ENCODE measurements at regions not wholly inside any gene's neighbourhood (a gene's known extent, or its start where the extent isn't known, plus 50 kb on each side); places are given as distances from the start of the nearest gene placed in this dataset.
"Not testable (repeated sequence)": the region's sequence is repeated elsewhere in the genome, so short reads cannot be mapped to it uniquely, and the experiment has no call there.

DNA sequence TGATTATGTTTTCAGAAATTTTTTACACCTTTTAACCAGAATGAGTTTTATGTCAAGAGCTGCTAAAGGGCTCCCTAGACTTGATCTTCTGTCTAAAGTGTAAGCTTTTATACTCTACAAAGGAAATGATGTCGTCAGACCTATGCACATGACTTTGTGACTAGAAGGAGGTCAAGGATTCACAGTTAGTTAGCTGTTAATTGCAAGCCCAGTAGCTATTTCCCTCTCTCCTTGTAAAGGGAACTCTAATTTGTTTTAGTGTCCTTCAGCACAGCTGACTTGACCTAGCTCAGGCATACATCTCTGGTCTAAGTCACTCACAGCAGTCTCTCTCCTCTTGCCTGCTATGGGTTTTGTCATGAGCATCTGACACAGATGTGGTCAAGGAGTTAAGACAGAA, 173.5 kb upstream of the NREP start:
- Histone ChIP-seq H3K27me3 (ENCODE audit: control insufficient read depth, insufficient read depth, low read length) (no peaks in the 10 kb centered on the region), H3K36me3 (ENCODE audit: control insufficient read depth, insufficient read depth, low read length) (no peaks in the 10 kb centered on the region), H3K4me1 (ENCODE audit: control insufficient read depth, insufficient read depth, low read length) (no peaks in the 10 kb centered on the region), H3K9ac (ENCODE audit: low read length) (no peak overlapping the region), H3K27ac (ENCODE audit: low read depth, low read length) (no peak overlapping the region), H3K4me3 (ENCODE audit: low read depth, low read length) (no peak overlapping the region), H3K9me3 (ENCODE audit: control insufficient read depth, insufficient read depth, low read depth, low read length) (no peaks in the 10 kb centered on the region)

DNA sequence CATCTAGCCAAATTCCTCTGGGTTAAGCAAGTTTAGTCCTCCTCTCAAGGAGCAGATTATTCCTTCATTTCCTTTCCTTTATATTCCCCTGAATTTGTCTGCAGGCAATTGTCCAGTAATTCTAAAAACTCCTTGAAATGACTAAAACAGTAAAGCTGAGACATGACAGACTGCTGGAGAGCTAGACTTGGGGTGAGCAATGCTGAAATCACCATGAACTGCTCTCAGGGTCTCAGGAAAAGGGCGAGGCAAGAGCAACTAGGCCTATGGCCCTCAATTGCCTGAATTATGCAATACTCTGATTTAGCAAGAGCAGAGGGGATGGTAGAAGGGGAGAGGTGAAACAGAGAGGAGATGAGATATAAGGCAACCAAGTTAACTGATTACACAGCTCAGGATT, 172.9 kb upstream of the NREP start:
- no peaks in the 10 kb centered on the region for H3K9me3 ChIP-seq (ENCODE audit: control insufficient read depth, insufficient read depth, low read depth, low read length)
- H3K36me3 ChIP-seq (ENCODE audit: control insufficient read depth, insufficient read depth, low read length) = no peaks in the 10 kb centered on the region
- no peaks in the 10 kb centered on the region for H3K27me3 ChIP-seq (ENCODE audit: control insufficient read depth, insufficient read depth, low read length)
- H3K4me1 ChIP-seq (ENCODE audit: control insufficient read depth, insufficient read depth, low read length) = no peaks in the 10 kb centered on the region
- H3K27ac ChIP-seq (ENCODE audit: low read depth, low read length) = no peak overlapping the region
- H3K9ac ChIP-seq (ENCODE audit: low read length) = no peak overlapping the region
- no peak overlapping the region for H3K4me3 ChIP-seq (ENCODE audit: low read depth, low read length)

DNA sequence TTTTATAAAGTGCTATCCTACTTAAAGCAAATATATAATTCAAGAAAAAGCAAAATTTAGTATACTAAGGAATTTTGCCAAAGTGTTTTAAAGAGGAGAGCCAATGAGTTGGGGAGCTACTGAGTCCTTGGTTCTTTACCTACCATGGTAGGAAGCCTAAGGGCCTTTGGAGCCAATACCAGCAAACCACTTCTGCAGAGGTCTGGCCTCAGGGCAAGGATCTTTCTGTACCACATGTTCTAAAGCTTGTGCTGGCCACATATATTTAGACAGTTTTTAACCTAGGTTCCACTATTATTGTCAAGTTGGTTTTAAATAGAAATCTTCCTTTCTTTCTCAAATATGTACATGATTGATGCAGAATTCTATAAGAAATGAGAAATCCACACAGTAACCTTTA, 172.3 kb upstream of the NREP start:
- Histone ChIP-seq H3K9ac (ENCODE audit: low read length) (no peak overlapping the region), H3K9me3 (ENCODE audit: control insufficient read depth, insufficient read depth, low read depth, low read length) (no peaks in the 10 kb centered on the region), H3K27me3 (ENCODE audit: control insufficient read depth, insufficient read depth, low read length) (no peaks in the 10 kb centered on the region), H3K4me3 (ENCODE audit: low read depth, low read length) (no peak overlapping the region), H3K36me3 (ENCODE audit: control insufficient read depth, insufficient read depth, low read length) (no peaks in the 10 kb centered on the region), H3K27ac (ENCODE audit: low read depth, low read length) (no peak overlapping the region), H3K4me1 (ENCODE audit: control insufficient read depth, insufficient read depth, low read length) (no peaks in the 10 kb centered on the region)

DNA sequence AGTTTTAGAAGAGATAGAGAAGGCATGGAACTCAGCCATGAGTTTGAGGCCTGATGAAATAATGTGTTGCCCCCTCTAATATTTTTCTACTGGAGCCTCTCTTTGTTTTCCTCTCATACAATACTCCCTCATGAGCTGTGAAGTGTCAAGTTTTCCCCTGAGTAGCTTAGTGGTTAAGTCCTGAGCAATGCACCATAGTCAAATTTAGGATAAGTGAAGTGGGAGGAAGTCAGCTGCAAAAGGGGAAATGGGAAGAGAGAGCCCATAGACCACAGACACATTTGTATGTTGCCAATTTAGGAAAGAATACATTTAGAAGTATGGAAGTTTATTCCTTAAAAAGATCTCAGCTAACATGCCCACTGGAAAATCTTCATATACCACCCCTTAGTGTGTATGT, 171.5 kb upstream of the NREP start:
- Histone ChIP-seq H3K9ac (ENCODE audit: low read length) (no peak overlapping the region), H3K27ac (ENCODE audit: low read depth, low read length) (no peak overlapping the region), H3K27me3 (ENCODE audit: control insufficient read depth, insufficient read depth, low read length) (no peaks in the 10 kb centered on the region), H3K9me3 (ENCODE audit: control insufficient read depth, insufficient read depth, low read depth, low read length) (no peaks in the 10 kb centered on the region), H3K36me3 (ENCODE audit: control insufficient read depth, insufficient read depth, low read length) (no peaks in the 10 kb centered on the region), H3K4me1 (ENCODE audit: control insufficient read depth, insufficient read depth, low read length) (no peaks in the 10 kb centered on the region), H3K4me3 (ENCODE audit: low read depth, low read length) (no peak overlapping the region)

DNA sequence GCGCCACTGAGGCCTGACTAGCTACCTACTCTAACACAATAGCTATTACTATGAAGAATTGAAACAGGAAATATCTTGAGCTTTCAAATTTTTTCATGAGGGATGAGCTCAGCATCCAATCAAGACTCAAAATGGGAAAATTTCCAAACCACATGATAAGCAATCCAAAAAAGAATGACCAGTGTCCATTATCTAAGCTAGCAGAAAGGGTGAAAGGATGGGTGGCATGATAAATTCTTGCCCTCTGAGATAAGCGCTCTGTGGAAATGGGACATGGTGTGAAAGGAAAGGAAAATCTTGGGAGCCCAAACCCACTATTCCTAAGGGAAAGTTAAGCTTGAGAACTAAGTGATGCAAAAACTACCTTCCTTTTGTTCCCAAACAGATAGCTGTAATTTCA, 170.2 kb upstream of the NREP start:
- Histone ChIP-seq H3K9me3 (ENCODE audit: control insufficient read depth, insufficient read depth, low read depth, low read length) (no peaks in the 10 kb centered on the region), H3K27me3 (ENCODE audit: control insufficient read depth, insufficient read depth, low read length) (no peaks in the 10 kb centered on the region), H3K9ac (ENCODE audit: low read length) (no peak overlapping the region), H3K4me3 (ENCODE audit: low read depth, low read length) (no peak overlapping the region), H3K36me3 (ENCODE audit: control insufficient read depth, insufficient read depth, low read length) (no peaks in the 10 kb centered on the region), H3K4me1 (ENCODE audit: control insufficient read depth, insufficient read depth, low read length) (no peaks in the 10 kb centered on the region), H3K27ac (ENCODE audit: low read depth, low read length) (no peak overlapping the region)

DNA sequence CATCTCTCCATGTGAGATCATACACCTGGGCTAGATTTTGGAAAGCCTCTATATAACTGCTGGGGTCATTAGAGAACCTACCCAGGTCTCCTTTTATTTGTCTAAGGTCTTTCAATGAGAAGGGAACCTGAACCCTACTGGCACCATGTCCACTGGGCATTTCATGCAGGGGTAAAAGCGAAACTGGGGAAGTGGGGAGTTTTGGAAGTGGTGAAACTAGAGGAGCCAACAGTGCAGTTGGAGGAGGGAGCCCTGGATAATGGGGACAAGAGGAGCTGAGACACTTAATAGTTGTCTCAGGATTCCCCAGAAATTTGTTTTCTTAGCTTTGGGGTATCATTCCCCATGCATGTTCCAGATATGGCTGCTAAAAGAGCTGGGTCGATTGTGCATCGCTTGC, 169.0 kb upstream of the NREP start:
- Histone ChIP-seq H3K4me1 (ENCODE audit: control insufficient read depth, insufficient read depth, low read length) (no peaks in the 10 kb centered on the region), H3K9ac (ENCODE audit: low read length) (no peak overlapping the region), H3K27me3 (ENCODE audit: control insufficient read depth, insufficient read depth, low read length) (no peaks in the 10 kb centered on the region), H3K36me3 (ENCODE audit: control insufficient read depth, insufficient read depth, low read length) (no peaks in the 10 kb centered on the region), H3K9me3 (ENCODE audit: control insufficient read depth, insufficient read depth, low read depth, low read length) (no peaks in the 10 kb centered on the region), H3K27ac (ENCODE audit: low read depth, low read length) (no peak overlapping the region), H3K4me3 (ENCODE audit: low read depth, low read length) (no peak overlapping the region)

DNA sequence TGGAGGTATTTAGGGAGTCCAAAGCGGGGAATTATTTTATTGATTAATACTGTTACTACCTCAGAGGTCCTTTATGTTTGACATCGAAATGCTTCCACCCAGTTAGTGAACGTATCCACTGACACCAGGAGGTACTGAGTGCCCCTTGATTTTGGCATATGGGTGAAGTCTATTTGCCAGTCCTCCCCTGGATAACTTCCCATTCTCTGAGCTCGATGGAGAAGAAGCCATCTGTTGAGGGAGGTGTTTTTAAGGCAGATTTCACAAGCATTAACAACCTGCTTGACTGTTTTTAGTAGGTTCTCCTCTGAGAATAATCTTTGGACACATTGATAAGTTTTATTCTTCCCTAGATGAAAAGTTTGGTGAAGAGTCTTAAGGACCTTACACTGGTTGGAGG, 165.3 kb upstream of the NREP start:
- no peak overlapping the region for H3K9ac ChIP-seq (ENCODE audit: low read length)
- no peak overlapping the region for H3K4me3 ChIP-seq (ENCODE audit: low read depth, low read length)
- no peaks in the 10 kb centered on the region for H3K9me3 ChIP-seq (ENCODE audit: control insufficient read depth, insufficient read depth, low read depth, low read length)
- no peaks in the 10 kb centered on the region for H3K27me3 ChIP-seq (ENCODE audit: control insufficient read depth, insufficient read depth, low read length)
- H3K27ac ChIP-seq (ENCODE audit: low read depth, low read length) = no peak overlapping the region
- H3K4me1 ChIP-seq (ENCODE audit: control insufficient read depth, insufficient read depth, low read length) = no peaks in the 10 kb centered on the region
- H3K36me3 ChIP-seq (ENCODE audit: control insufficient read depth, insufficient read depth, low read length) = no peaks in the 10 kb centered on the region

DNA sequence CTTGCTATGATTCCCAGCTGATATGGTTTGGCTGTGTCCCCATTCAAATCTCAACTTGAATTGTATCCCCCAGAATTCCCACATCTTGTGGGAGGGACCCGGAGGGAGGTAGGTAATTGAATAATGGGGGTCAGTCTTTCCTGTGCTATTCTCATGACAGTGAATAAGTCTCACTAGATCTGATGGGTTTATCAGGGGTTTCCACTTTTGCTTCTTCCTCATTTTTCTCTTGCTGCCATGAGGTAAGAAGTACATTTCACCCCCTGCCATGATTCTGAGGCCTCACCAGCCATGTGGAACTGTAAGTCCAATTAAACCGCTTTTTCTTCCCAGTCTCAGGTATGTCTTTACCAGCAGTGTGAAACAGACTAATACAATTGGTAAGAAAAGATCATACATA, 164.7 kb upstream of the NREP start:
- not testable (repeated sequence) for H3K9ac ChIP-seq (ENCODE audit: low read length); H3K36me3 ChIP-seq (ENCODE audit: control insufficient read depth, insufficient read depth, low read length); H3K4me3 ChIP-seq (ENCODE audit: low read depth, low read length); H3K9me3 ChIP-seq (ENCODE audit: control insufficient read depth, insufficient read depth, low read depth, low read length); H3K27me3 ChIP-seq (ENCODE audit: control insufficient read depth, insufficient read depth, low read length); H3K27ac ChIP-seq (ENCODE audit: low read depth, low read length); H3K4me1 ChIP-seq (ENCODE audit: control insufficient read depth, insufficient read depth, low read length)

DNA sequence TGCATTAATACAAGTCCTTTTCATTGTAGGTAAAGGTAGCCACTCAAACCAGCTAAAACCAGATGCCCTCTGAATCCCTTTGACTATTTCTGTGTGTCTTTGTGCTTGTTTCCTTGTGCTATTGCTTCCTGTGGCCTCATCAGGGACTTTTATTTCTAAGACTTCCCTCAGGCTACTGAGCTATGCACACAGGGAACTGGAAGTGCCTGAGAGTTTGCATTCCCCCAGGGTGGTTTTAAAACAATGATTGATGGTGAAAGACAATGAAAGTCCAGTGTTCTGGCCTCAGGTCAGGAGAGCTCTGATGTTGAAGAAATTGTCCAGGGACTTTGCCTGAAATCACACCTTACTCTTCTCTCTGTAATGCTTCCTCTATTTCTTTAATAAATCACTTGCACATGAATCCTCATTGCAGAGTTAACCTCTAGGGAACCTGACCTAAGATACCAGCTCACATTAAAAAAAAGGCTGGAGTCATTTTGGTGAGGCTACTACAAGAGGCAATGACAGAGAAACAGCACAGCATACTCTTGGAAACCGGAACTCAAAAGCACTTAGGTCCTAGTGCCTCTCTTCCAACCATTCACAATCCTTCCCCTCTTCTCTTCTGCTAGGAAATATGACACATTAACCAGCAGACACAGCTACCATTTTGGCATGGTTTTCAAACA, 158.1 kb upstream of the NREP start:
- no peaks in the 10 kb centered on the region for H3K9me3 ChIP-seq (ENCODE audit: control insufficient read depth, insufficient read depth, low read depth, low read length)
- H3K4me3 ChIP-seq (ENCODE audit: low read depth, low read length) = no peak overlapping the region
- no peak overlapping the region for H3K27ac ChIP-seq (ENCODE audit: low read depth, low read length)
- no peaks in the 10 kb centered on the region for H3K36me3 ChIP-seq (ENCODE audit: control insufficient read depth, insufficient read depth, low read length)
- H3K27me3 ChIP-seq (ENCODE audit: control insufficient read depth, insufficient read depth, low read length) = no peaks in the 10 kb centered on the region
- H3K4me1 ChIP-seq (ENCODE audit: control insufficient read depth, insufficient read depth, low read length) = no peaks in the 10 kb centered on the region
- H3K9ac ChIP-seq (ENCODE audit: low read length) = no peak overlapping the region

DNA sequence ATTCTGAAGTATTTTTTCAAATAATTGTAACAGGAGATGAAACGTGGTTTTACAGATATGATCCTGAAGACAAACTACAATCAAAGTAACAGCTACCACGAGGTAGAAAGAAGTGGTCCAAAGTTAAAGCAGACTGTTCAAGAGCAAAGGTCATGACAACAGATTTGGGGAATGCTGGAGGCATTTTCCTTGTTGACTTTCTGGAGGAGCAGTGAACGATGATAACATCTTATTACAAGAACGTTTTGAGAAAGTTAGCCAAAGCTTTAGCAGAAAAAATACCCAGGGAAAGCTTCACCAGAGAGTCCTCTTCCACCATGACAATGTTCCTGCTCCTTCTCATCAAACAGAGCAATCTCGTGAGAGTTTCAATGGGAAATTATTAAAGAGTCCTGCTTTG, 145.4 kb upstream of the NREP start:
- Histone ChIP-seq H3K27me3 (ENCODE audit: control insufficient read depth, insufficient read depth, low read length) (no peaks in the 10 kb centered on the region), H3K4me3 (ENCODE audit: low read depth, low read length) (no peak overlapping the region), H3K4me1 (ENCODE audit: control insufficient read depth, insufficient read depth, low read length) (no peaks in the 10 kb centered on the region), H3K27ac (ENCODE audit: low read depth, low read length) (no peak overlapping the region), H3K36me3 (ENCODE audit: control insufficient read depth, insufficient read depth, low read length) (no peaks in the 10 kb centered on the region), H3K9me3 (ENCODE audit: control insufficient read depth, insufficient read depth, low read depth, low read length) (no peaks in the 10 kb centered on the region), H3K9ac (ENCODE audit: low read length) (no peak overlapping the region)

DNA sequence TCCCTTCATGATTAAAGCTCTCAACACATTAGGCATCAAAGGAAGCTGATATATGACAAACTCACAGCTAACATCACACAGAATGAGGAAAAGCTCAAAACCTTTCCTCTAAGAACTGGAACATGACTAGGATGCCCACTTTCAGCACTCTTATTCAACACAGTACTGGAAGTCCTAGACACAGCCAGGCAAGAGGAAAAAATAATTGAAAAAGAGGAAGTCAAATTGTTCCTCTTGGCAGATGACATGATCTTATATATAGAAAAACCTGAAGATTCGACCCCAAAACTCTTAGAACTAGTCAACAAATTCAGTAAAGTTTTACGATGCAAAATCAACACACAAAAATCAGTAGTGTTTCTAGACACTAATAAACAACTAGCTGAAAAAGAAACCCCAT, 144.3 kb upstream of the NREP start:
- no peaks in the 10 kb centered on the region for H3K36me3 ChIP-seq (ENCODE audit: control insufficient read depth, insufficient read depth, low read length)
- H3K27me3 ChIP-seq (ENCODE audit: control insufficient read depth, insufficient read depth, low read length) = no peaks in the 10 kb centered on the region
- H3K27ac ChIP-seq (ENCODE audit: low read depth, low read length) = no peak overlapping the region
- H3K9ac ChIP-seq (ENCODE audit: low read length) = no peak overlapping the region
- no peak overlapping the region for H3K4me3 ChIP-seq (ENCODE audit: low read depth, low read length)
- H3K9me3 ChIP-seq (ENCODE audit: control insufficient read depth, insufficient read depth, low read depth, low read length) = no peaks in the 10 kb centered on the region
- no peaks in the 10 kb centered on the region for H3K4me1 ChIP-seq (ENCODE audit: control insufficient read depth, insufficient read depth, low read length)

DNA sequence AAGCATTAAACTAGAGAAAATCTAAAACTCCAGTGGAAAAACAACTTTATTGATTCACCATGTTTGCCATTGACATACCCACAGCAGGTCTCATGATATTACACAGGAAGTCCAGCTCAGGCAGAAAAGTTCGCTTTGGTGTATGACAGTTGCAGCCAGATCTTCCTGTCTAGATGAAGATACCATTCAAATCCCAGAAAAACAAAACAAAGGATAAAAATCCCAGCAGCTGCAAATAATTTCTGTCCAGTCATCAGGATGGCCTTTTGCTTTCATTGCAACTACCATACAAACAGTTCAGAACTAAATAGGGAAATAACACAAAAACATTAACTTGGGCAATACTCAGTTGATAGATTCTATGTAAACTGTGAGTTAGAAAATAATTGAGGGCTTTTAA, 136.0 kb upstream of the NREP start:
- no peak overlapping the region for H3K27ac ChIP-seq (ENCODE audit: low read depth, low read length)
- H3K4me1 ChIP-seq (ENCODE audit: control insufficient read depth, insufficient read depth, low read length) = no peaks in the 10 kb centered on the region
- no peak overlapping the region for H3K4me3 ChIP-seq (ENCODE audit: low read depth, low read length)
- H3K27me3 ChIP-seq (ENCODE audit: control insufficient read depth, insufficient read depth, low read length) = no peaks in the 10 kb centered on the region
- H3K36me3 ChIP-seq (ENCODE audit: control insufficient read depth, insufficient read depth, low read length) = no peaks in the 10 kb centered on the region
- H3K9me3 ChIP-seq (ENCODE audit: control insufficient read depth, insufficient read depth, low read depth, low read length) = peaks cover 7% of the 10 kb centered on the region; the same call in 1 of the 2 replicates
- H3K9ac ChIP-seq (ENCODE audit: low read length) = no peak overlapping the region
